ENCODE measurements at regions not wholly inside any gene's neighbourhood (a gene's known extent, or its start where the extent isn't known, plus 50 kb on each side); places are given as distances from the start of the nearest gene placed in this dataset.
"Not testable (repeated sequence)": the region's sequence is repeated elsewhere in the genome, so short reads cannot be mapped to it uniquely, and the experiment has no call there.

DNA sequence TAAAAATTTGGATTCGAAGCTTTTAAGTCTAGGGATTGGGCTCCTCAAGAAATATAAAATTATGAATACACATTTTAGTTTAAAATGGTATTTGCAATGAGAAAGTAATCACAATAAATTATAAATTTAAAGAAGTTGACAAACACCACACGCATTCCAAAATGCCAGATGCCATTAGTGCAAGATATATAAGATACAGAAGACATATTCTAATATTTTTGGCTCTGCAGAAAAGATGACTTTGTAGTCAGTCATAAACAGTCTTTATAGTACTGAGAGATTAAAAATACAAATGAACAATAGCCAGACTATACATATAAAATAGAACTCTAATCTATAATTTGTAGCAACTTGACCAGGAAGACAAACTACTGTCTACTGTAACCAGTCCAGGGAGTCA is 309.0 kb upstream of the PABPC4L start:
- DNase-seq: no peak
- in situ Hi-C loops (cut with MboI; ENCODE audit: low pct_unique_long_range_greater_than_20kb, low sequenced_read_pairs): no loop called here

DNA sequence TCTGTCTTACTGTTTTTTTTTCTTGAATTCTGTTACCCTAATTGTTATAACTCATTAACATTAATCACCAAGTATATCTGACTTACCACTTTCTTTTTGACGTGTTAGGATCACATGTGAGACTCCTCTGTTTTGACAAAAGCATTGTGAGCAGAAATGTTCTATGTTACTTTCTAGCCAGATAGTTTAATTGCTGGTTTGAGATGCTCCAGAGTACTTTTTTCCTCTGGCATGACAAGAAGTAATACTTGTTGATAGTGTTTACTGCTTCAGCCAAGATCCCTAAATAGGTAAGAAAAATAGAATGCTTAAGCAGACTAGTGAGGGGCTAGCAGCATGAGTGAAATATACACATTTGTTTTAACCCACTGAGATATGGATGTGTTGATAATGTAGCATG is 303.9 kb upstream of the PABPC4L start:
- in situ Hi-C loops (cut with MboI; ENCODE audit: low pct_unique_long_range_greater_than_20kb, low sequenced_read_pairs): no loop called here

DNA sequence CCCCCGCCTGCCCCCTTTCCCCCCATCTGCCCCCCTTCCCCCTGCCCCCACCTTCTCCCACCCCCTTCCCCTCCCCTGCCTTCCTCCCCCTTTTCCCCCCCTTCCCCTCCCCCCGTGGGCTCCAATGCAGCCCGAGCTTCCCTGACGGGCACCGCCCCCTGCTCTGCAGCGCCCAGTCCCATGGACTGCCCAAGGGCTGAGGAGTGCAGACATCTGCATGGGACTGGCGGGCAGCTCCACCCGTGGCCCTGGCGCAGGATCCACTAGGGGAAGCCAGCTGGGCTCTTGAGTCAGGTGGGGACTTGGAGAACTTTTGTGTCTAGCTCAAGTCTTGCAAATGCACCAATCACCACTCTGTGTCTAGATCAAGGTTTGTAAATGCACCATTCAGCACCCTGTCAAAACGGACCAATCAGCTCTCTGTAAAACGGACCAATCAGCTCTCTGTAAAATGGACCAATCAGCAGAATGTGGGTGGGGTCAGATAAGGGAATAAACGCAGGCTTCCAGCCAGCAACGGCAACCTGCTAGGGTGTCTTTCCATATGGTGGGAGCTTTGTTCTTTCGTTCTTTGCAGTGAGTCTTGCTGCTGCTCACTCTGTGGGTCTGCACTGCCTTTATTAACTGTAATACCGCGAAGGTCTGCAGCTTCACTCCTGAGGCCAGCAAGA is 300.5 kb upstream of the PABPC4L start:
- no peak for DNase-seq
- in situ Hi-C loops (cut with MboI; ENCODE audit: low pct_unique_long_range_greater_than_20kb, low sequenced_read_pairs): no loop called here

More for the DNA sequence above, 303.9 kb upstream of the PABPC4L start:
- DNase-seq: no peak

DNA sequence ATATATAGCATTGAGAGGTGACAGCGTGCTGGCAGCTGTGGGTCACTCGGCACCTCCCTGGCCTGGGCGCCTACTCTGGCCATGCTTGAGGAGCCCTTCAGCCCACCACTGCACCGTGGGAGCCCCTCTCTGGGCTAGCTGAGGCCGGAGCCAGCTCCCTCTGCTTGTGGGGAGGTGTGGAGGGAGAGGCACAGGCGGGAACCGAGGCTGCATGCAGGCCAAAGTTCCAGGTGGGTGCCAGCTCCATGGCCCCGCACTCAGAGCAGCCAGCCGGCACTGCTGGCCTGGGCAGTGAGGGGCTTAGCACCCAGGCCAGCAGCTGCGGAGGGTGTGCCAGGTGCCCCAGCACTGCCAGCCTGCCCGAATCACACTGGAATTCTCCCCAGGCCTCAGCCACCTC is 299.9 kb upstream of the PABPC4L start:
- in situ Hi-C loops (cut with MboI; ENCODE audit: low pct_unique_long_range_greater_than_20kb, low sequenced_read_pairs); DNase-seq: not testable (repeated sequence)

DNA sequence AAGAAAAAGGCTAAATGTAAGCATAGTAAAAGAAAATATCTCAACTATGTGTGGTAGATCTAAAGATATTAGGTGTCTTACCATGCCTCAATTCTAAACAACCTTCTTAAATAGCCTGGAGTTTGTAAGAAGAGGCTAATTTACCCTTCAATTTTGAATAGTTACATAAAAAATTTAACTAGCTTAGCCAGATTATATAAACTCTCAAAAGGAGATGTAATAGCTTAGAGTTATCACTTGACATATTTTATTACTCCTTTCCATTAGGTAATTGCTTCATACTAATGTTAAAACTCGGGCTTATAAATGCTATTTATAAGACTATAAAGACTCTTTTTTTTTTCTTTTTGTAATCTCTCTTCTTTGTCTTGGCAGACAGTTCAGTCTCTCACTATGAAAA is 297.5 kb upstream of the PABPC4L start:
- in situ Hi-C loops (cut with MboI; ENCODE audit: low pct_unique_long_range_greater_than_20kb, low sequenced_read_pairs): no loop called here
- DNase-seq: no peak

DNA sequence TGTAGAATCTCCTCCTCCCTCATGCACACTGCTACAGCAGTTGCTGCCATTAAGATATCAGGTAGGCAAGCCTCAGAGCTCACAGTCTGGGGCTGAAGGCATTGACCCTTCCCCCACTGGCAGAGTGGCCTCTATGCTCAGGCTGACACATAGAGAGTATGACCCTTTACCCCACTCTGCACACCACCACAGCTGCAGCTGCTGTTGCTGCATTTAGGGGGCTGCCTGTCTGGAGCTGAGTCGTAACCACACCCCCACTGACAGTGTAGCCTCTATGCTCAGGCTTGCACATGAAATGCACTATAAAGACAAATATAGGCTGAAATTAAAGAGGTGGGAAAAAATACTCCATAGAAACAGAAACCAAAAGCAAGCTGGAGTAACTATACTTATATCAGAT is 289.3 kb upstream of the PABPC4L start:
- DNase-seq: no peak
- in situ Hi-C loops (cut with MboI; ENCODE audit: low pct_unique_long_range_greater_than_20kb, low sequenced_read_pairs): no loop called here

DNA sequence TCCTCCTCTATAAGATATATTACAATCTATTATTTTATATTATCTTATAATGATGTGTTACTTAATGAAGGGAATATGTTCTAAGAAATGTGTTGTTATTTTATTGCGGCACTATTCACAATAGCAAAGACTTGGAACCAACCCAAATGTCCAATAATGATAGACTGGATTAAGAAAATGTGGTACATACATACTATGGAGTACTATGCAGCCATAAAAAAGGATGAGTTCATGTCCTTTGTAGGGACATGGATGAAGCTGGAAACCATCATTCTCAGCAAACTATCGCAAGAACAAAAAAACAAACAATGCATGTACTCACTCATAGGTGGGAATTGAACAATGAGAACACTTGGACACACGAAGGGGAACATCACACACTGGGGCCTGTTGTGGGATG is 281.9 kb upstream of the PABPC4L start:
- in situ Hi-C loops (cut with MboI; ENCODE audit: low pct_unique_long_range_greater_than_20kb, low sequenced_read_pairs); DNase-seq: not testable (repeated sequence)

DNA sequence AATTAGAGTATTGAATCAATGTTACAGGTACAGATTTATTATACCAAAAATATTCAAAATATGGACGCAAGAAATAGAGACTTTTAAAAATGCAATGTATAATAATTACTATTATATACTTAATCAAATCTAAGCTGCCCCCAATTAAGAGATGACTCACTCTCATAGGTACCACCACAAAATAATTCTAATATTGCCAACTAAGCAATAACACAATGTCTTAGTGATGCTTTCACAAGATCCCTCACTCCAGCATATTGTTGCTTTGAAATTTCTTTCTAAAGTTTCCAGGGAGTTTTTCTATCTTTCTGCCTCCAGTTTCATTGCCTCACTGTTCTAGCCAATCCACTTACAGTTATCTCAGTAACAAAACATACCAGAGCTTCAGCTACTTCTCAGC is 270.0 kb upstream of the PABPC4L start:
- in situ Hi-C loops (cut with MboI; ENCODE audit: low pct_unique_long_range_greater_than_20kb, low sequenced_read_pairs): no loop called here
- DNase-seq: no peak

DNA sequence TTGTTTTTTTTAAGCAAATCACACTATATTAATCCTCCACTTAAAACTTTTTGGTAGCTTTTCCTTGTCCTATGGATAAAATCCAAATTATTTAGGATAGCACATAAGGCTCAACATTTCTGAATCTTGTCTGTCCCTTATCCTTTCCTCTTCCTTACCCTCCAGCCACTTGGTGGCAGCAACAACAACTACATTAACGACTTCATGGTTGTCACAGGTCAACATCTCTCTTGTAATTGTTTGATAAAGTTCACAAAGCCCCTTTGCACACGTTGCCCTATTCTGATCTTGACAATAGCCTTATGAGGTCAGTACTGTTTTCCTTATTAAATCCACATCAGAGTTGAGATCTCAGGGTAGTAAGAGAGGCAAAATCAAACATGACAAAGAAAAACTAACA is 269.0 kb upstream of the PABPC4L start:
- in situ Hi-C loops (cut with MboI; ENCODE audit: low pct_unique_long_range_greater_than_20kb, low sequenced_read_pairs): no loop called here
- peak; percentile 2 for DNase-seq

DNA sequence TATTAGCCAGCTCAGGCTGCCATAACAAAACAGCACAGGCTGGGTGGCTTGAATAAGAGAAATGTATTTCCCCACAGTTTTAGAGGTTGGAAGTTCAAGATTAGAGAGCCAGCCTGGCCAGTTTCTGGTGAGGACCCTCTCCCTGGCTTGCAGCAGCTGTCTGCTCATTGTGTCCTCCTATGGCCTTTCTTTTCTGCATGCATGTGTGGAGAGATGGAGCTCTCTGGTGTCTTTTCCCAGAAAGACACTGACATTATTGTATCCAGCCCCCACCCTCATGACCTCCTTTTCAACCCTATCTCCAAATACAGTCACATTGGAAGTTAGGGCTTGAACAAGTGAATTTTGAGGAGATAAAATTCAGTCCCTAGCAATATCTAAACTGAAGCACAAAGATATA is 263.8 kb upstream of the PABPC4L start:
- in situ Hi-C loops (cut with MboI; ENCODE audit: low pct_unique_long_range_greater_than_20kb, low sequenced_read_pairs): no loop called here
- DNase-seq: no peak

DNA sequence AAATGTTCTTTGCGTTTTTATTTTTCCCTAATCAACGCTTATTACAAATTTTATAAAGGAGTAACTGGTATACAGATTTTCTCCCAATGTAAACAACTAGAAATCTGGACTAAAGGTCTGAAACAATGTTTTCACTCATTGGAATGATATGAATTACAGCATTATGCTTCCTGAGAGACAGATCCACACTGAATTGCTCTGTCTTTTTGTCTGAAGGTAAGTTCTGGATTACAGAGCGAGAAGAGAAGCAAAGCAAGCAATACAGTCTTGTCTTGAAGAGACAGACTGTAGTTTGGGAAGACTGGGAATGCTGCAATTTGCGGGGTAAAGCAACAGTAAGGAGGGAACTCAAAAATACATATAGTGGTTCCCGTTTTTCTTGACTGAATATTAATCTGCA is 262.2 kb upstream of the PABPC4L start:
- in situ Hi-C loops (cut with MboI; ENCODE audit: low pct_unique_long_range_greater_than_20kb, low sequenced_read_pairs): no loop called here

DNA sequence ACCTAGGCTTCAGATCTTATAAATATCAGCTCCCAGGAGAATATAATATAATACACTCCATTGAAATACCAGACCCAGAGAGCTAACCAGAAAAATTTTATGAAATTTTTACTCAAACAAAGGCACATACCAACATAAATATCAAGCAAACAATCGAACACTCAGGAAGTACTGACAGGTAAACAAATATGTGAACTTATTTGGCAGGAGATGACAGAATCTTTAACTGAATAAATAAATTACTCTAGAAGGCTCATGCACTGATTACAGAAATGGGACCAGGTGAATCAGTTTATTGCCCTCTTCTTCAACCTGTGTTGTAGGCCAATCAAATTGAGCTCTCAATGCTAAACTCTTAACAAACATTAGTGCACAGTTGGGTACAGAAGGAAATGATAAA is 225.2 kb upstream of the PABPC4L start:
- in situ Hi-C loops (cut with MboI; ENCODE audit: low pct_unique_long_range_greater_than_20kb, low sequenced_read_pairs): no loop called here
- DNase-seq: no peak

More for the DNA sequence above, 262.2 kb upstream of the PABPC4L start:
- DNase-seq: no peak

DNA sequence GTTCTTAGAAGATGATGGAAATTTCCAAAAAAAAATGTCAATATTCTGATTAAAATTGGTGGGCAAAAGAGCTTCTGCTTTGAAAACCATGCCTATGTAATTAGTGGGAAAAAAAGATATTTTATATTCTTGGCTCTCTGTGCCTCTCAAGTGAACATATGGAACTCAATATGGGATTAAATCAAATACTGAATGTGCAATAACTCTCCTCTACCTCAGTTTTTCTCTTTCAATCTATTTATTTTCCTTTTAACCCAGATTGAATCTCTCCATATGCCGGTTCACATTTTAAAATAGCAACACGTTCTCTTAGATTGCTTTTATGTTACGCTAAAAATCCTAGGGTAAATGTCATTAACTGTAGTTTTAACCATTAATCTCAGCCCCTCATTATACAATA is 224.2 kb upstream of the PABPC4L start:
- DNase-seq: no peak
- in situ Hi-C loops (cut with MboI; ENCODE audit: low pct_unique_long_range_greater_than_20kb, low sequenced_read_pairs): no loop called here

DNA sequence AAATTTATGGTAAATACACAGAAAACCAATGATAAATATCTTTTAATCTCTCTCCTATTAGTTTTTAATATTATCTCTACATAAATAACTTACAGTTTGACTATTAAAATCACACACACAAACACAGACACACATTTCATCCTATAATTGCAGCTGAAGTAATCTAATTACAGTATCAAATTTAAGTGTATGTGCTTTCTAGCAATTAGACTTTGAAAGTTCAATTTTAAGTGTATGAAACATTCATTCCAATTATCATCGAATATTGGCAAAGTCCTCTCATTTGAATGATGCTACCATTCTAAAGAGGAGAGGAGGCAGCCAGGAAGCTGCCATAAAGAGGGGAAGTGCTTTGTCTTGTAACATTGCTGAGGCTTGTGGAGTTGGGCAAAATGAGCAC is 221.2 kb upstream of the PABPC4L start:
- DNase-seq: no peak
- in situ Hi-C loops (cut with MboI; ENCODE audit: low pct_unique_long_range_greater_than_20kb, low sequenced_read_pairs): no loop called here

DNA sequence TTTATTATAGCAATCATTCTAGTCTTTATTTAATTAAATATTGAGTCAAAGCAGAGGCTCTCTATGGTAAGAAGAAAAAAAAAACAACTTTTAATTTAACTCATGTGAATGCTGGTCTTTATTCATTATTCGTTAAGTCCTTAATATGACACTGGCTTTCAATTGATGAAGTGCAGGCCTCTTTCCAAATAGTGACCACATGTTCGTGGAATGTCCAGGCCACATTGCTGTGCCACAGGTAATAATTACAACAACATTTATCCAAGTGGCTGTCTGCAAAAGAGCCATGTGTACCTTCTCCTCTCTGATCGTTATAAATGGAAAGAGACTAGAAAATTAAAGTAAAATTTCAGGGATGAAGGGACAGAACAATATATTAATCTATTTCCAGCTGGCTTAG is 220.1 kb upstream of the PABPC4L start:
- DNase-seq: no peak

DNA sequence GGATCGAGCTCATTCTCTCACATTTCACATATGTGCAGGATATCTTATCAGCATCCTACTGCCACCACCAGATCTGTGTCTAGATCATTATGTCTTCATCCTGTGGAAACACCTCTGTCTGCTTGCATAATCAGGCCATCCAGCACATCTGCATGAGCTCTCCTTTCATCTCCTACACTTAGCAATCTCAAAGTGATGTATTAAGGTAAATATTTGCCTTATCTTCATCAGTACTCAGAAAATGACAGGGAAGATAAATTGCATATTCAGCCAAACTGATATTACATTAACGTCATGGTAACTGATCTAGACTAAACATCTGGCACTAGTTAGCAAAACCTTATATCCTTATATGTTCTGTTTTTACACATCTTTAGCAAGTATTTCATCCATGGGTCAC is 207.3 kb upstream of the PABPC4L start:
- in situ Hi-C loops (cut with MboI; ENCODE audit: low pct_unique_long_range_greater_than_20kb, low sequenced_read_pairs): no loop called here
- no peak for DNase-seq

More for the DNA sequence above, 220.1 kb upstream of the PABPC4L start:
- in situ Hi-C loops (cut with MboI; ENCODE audit: low pct_unique_long_range_greater_than_20kb, low sequenced_read_pairs): no loop called here

DNA sequence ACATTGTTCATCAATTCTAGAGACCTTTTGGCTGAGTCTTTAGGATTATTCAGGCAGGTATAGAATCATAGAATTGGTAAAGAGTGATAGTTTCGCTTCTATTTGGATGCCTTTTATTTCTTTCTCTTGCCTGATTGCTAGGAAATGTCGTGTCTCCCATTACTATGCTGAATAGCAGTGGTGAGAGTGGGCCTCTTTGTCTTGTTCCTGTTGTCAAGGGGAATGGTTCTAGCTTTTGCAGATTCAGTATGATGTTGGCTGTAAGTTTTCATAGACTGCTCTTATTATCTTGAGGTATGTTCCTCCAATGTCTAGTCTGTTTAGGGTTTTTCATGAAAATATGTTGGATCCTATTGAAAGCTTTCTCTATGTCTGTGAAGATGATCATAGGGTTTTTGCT is 200.2 kb upstream of the PABPC4L start:
- DNase-seq: no peak
- in situ Hi-C loops (cut with MboI; ENCODE audit: low pct_unique_long_range_greater_than_20kb, low sequenced_read_pairs): no loop called here

DNA sequence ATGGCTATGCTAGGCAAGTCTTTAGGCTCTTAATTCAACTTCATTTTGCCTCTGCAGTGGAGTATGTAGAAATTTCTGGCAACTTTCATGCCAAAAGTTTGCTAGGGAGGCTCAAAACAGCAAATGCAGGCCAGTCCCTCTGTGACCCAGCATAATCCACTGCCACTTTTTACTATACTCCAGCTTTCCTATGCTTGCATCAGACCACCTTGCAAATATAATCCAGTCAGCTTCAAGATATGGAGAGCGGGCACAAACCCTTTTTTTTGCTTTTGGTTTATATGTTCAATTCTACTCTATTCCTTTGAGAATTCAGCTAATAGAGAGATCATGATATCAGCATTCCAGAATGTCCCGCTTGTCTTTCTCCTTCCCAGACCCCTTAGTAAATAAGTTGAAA is 192.0 kb upstream of the PABPC4L start:
- in situ Hi-C loops (cut with MboI; ENCODE audit: low pct_unique_long_range_greater_than_20kb, low sequenced_read_pairs): no loop called here
- no peak for DNase-seq

DNA sequence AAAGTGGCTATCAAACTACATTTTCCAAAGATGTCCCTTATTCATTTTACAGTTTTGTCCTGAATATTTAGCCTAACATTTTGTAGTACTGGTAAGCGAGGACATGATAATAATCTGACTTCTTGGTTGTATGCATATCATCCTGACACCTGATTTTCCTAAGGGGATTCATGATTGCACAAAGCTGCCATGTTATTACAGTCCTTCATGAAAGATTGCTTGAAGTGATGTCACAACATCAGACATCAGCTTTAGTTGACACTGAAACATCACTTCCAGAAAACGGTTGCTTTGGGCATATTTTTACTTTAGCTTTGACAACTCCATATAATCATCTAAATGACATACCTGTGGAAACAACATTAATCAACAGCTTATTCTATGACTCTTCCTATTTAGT is 188.7 kb upstream of the PABPC4L start:
- in situ Hi-C loops (cut with MboI; ENCODE audit: low pct_unique_long_range_greater_than_20kb, low sequenced_read_pairs): no loop called here
- no peak for DNase-seq

DNA sequence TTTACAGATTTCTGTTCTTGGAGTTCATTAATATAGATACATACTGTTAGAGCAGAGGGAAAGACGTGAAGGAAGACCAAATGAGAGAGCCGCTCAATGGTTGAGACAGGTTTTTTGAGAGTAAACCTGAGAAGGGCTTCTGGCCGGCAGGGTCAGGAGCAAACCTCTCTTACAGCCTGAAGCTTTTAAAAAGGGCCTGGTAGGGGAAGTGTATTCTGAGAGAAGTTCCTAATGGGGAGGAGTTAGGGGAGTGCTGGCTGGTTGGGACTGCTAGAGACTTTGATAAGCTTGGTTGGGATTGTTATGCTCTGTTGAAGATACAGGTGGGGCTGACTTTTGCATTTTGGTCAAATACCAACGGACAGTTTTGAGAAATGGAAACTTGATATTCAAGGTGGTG is 186.8 kb upstream of the PABPC4L start:
- DNase-seq: no peak
- in situ Hi-C loops (cut with MboI; ENCODE audit: low pct_unique_long_range_greater_than_20kb, low sequenced_read_pairs): no loop called here

DNA sequence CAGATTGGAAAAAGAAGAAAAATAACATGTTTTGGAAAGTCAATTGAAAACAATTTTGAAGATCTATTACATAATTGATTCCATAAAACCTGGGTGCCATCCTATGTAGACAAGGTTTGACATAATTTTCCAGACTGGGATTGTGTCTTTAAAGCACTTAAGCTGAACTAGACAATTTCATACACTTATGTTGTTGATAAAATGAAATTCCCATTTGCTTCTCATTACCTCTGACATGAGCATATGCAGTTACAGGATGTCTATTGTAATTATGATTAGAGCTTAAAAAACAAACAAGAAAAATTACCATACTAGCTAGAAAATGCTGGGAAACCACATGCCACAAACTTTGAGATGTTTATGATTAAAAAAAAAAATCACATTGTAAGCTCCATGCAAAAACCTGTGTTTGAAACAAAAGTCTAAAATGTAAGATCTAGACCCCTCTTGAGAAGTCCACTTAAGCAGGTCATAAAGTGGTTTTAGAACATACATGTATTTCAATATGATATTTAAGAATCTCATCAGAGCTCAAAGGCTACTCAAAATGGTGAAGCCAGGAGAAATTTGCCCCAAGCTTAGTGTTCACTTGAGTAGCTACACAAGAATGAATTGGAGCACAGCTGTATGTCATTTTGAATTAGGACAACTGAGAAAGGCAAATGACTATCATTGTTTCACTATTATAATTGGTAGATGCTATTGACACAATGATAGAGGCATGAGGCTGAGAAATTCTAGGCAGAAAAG is 181.1 kb upstream of the PABPC4L start:
- in situ Hi-C loops (cut with MboI; ENCODE audit: low pct_unique_long_range_greater_than_20kb, low sequenced_read_pairs): no loop called here

More for the DNA sequence above, 181.1 kb upstream of the PABPC4L start:
- no peak for DNase-seq
